ENCODE measurements at regions not wholly inside any gene's neighbourhood (a gene's known extent, or its start where the extent isn't known, plus 50 kb on each side); places are given as distances from the start of the nearest gene placed in this dataset.

GRCh38 chr6:140766999-140767398, 1365.7 kb upstream of the GJE1 start:
- no peaks in the 10 kb centered on the region for H4K20me1 ChIP-seq (ENCODE audit: insufficient read depth)

GRCh38 chr6:140758169-140758877, 1374.4 kb upstream of the GJE1 start:
- Histone ChIP-seq H3K9ac (no peak overlapping the region), H3K27me3 (replicated peaks; ENCODE audit: insufficient read depth) (no peaks in the 10 kb centered on the region), H3K9me3 (ENCODE audit: low read depth) (no peaks in the 10 kb centered on the region), H3K9me2 (ENCODE audit: insufficient read depth) (no peaks in the 10 kb centered on the region), H3F3A (ENCODE audit: insufficient read depth) (no peaks in the 10 kb centered on the region), H3K4me2 (ENCODE audit: unreplicated experiment) (no peak overlapping the region), H3K79me2 (ENCODE audit: insufficient read depth) (no peaks in the 10 kb centered on the region), H4K20me1 (ENCODE audit: insufficient read depth) (no peaks in the 10 kb centered on the region), H2AFZ (no peak overlapping the region), H3K27ac (no peak overlapping the region), H3K36me3 (ENCODE audit: low read depth) (no peaks in the 10 kb centered on the region), H3K4me3 (no peak overlapping the region), H3K4me1 (ENCODE audit: insufficient read depth) (no peaks in the 10 kb centered on the region)
- no peak for DNase-seq
- TF ChIP-seq EZH2phosphoT487 (IDR thresholded peaks at IDR 0.05; ENCODE audit: insufficient read depth, low read depth): no peak
- TF ChIP-seq EZH2 (IDR thresholded peaks at IDR 0.05; ENCODE audit: insufficient read depth, poor library complexity, severe bottlenecking): no peak
- in situ Hi-C loops (cut with MboI): no loop called here
- WGBS, 2 experiments (ENCODE audit: low coverage in 1 of 2, low lambda C conversion rate in 2 of 2, missing lambda C conversion rate in 2 of 2): 53 to 56% methylated on average over 3 of the region's 3 CpGs

More at GRCh38 chr6:140766999-140767398, 1365.7 kb upstream of the GJE1 start:
- no peaks in the 10 kb centered on the region for H3K9me2 ChIP-seq (ENCODE audit: insufficient read depth)
- no peak overlapping the region for H3K9ac ChIP-seq
- in situ Hi-C loops (cut with MboI): no loop called here
- H3F3A ChIP-seq (ENCODE audit: insufficient read depth): peaks cover 2% of the 10 kb centered on the region; the same call in 1 of the 2 replicates
- TF ChIP-seq EZH2 (IDR thresholded peaks at IDR 0.05; ENCODE audit: insufficient read depth, poor library complexity, severe bottlenecking) (no peak), EZH2phosphoT487 (IDR thresholded peaks at IDR 0.05; ENCODE audit: insufficient read depth, low read depth) (no peak)
- no peak for DNase-seq
- H3K36me3 ChIP-seq (ENCODE audit: low read depth): no peaks in the 10 kb centered on the region
- WGBS, 2 experiments (ENCODE audit: low coverage in 1 of 2, low lambda C conversion rate in 2 of 2, missing lambda C conversion rate in 2 of 2): 71 to 73% methylated on average over 2 of the region's 2 CpGs
- H3K4me1 ChIP-seq (ENCODE audit: insufficient read depth): no peaks in the 10 kb centered on the region
- no peak overlapping the region for H2AFZ ChIP-seq
- no peak overlapping the region for H3K4me3 ChIP-seq
- H3K9me3 ChIP-seq (ENCODE audit: low read depth): no peaks in the 10 kb centered on the region
- no peaks in the 10 kb centered on the region for H3K79me2 ChIP-seq (ENCODE audit: insufficient read depth)
- no peaks in the 10 kb centered on the region for H3K27me3 ChIP-seq (replicated peaks; ENCODE audit: insufficient read depth)
- no peak overlapping the region for H3K4me2 ChIP-seq (ENCODE audit: unreplicated experiment)
- no peak overlapping the region for H3K27ac ChIP-seq

GRCh38 chr6:140752234-140752633, 1377.8 kb upstream of the CITED2 start:
- DNase-seq: no peak
- H3K27ac ChIP-seq: no peak overlapping the region
- no peak overlapping the region for H3K4me2 ChIP-seq (ENCODE audit: unreplicated experiment)
- no peaks in the 10 kb centered on the region for H3K79me2 ChIP-seq (ENCODE audit: insufficient read depth)
- no peaks in the 10 kb centered on the region for H3K36me3 ChIP-seq (ENCODE audit: low read depth)
- H3F3A ChIP-seq (ENCODE audit: insufficient read depth): no peaks in the 10 kb centered on the region
- no peaks in the 10 kb centered on the region for H4K20me1 ChIP-seq (ENCODE audit: insufficient read depth)
- H3K4me3 ChIP-seq: no peak overlapping the region
- no peaks in the 10 kb centered on the region for H3K4me1 ChIP-seq (ENCODE audit: insufficient read depth)
- WGBS, 2 experiments (ENCODE audit: low coverage in 1 of 2, low lambda C conversion rate in 2 of 2, missing lambda C conversion rate in 2 of 2): 89 to 90% methylated on average over 1 of the region's 1 CpG
- no peaks in the 10 kb centered on the region for H3K9me2 ChIP-seq (ENCODE audit: insufficient read depth)
- in situ Hi-C loops (cut with MboI): no loop called here
- no peak overlapping the region for H2AFZ ChIP-seq
- no peaks in the 10 kb centered on the region for H3K27me3 ChIP-seq (replicated peaks; ENCODE audit: insufficient read depth)
- H3K9ac ChIP-seq: no peak overlapping the region
- no peak for TF ChIP-seq EZH2phosphoT487 (IDR thresholded peaks at IDR 0.05; ENCODE audit: insufficient read depth, low read depth)
- TF ChIP-seq EZH2 (IDR thresholded peaks at IDR 0.05; ENCODE audit: insufficient read depth, poor library complexity, severe bottlenecking): no peak
- H3K9me3 ChIP-seq (ENCODE audit: low read depth): no peaks in the 10 kb centered on the region

GRCh38 chr6:140747114-140747513, 1372.7 kb upstream of the CITED2 start:
- no peak for TF ChIP-seq EZH2phosphoT487 (IDR thresholded peaks at IDR 0.05; ENCODE audit: insufficient read depth, low read depth)
- no peak for TF ChIP-seq EZH2 (IDR thresholded peaks at IDR 0.05; ENCODE audit: insufficient read depth, poor library complexity, severe bottlenecking)
- no peaks in the 10 kb centered on the region for H3K9me2 ChIP-seq (ENCODE audit: insufficient read depth)
- no peak overlapping the region for H3K27ac ChIP-seq
- no peaks in the 10 kb centered on the region for H3K79me2 ChIP-seq (ENCODE audit: insufficient read depth)
- in situ Hi-C loops (cut with MboI): no loop called here
- WGBS, 2 experiments (ENCODE audit: low coverage in 1 of 2, low lambda C conversion rate in 2 of 2, missing lambda C conversion rate in 2 of 2): 38 to 69% methylated on average over 2 of the region's 2 CpGs
- H3K9ac ChIP-seq: no peak overlapping the region
- no peaks in the 10 kb centered on the region for H3K36me3 ChIP-seq (ENCODE audit: low read depth)
- H3K27me3 ChIP-seq (replicated peaks; ENCODE audit: insufficient read depth): no peaks in the 10 kb centered on the region
- H3F3A ChIP-seq (ENCODE audit: insufficient read depth): no peaks in the 10 kb centered on the region
- H3K4me2 ChIP-seq (ENCODE audit: unreplicated experiment): no peak overlapping the region
- H3K9me3 ChIP-seq (ENCODE audit: low read depth): no peaks in the 10 kb centered on the region
- H2AFZ ChIP-seq: no peak overlapping the region
- H3K4me3 ChIP-seq: no peak overlapping the region
- DNase-seq: no peak
- no peaks in the 10 kb centered on the region; the same call in 1 of the 2 replicates for H3K4me1 ChIP-seq (ENCODE audit: insufficient read depth)
- H4K20me1 ChIP-seq (ENCODE audit: insufficient read depth): no peaks in the 10 kb centered on the region

All from GM23248 (cell line).